ENCODE measurements at regions not wholly inside any gene's neighbourhood (a gene's known extent, or its start where the extent isn't known, plus 50 kb on each side); places are given as distances from the start of the nearest gene placed in this dataset.

DNA sequence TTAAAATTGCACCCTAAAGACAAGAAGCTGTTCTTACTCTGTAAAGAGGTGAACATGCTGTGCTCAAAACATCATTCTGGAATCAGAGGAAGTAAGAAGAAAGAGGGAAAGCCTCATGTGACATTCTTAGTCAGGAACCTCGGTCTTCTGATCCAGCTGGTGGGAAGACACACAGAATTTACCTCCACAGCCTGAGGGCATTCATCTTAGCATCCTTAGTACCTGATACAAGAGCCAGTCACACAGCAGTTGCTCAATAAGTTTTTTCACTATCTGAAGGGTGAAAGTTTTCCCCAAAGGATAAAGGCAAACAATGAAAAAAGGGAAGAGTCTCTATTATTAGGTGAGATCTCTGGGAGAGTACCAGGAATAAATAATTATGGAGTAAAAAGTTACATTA is 116.8 kb downstream of the SEMA6D start:
- Mint-ChIP-seq H3K4me1 (no peaks in the 10 kb centered on the region), H3K36me3 (no peaks in the 10 kb centered on the region), H3K27me3 (ENCODE audit: low read depth) (no peaks in the 10 kb centered on the region), H3K9me3 (peaks cover 23% of the 10 kb centered on the region), H3K27ac (no peak overlapping the region), H3K4me3 (no peak overlapping the region)
- ChIA-PET CTCF (no interaction called here), POLR2A (no interaction called here)
- TF ChIP-seq, protein P1, sequence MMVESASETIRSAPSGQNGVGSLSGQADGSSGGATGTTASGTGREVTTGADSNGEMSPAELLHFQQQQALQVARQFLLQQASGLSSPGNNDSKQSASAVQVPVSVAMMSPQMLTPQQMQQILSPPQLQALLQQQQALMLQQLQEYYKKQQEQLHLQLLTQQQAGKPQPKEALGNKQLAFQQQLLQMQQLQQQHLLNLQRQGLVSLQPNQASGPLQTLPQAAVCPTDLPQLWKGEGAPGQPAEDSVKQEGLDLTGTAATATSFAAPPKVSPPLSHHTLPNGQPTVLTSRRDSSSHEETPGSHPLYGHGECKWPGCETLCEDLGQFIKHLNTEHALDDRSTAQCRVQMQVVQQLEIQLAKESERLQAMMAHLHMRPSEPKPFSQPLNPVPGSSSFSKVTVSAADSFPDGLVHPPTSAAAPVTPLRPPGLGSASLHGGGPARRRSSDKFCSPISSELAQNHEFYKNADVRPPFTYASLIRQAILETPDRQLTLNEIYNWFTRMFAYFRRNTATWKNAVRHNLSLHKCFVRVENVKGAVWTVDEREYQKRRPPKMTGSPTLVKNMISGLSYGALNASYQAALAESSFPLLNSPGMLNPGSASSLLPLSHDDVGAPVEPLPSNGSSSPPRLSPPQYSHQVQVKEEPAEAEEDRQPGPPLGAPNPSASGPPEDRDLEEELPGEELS (CRISPR knock-in tag; IDR thresholded peaks at IDR 0.05), result no peak
- TF ChIP-seq FOXK1 (CRISPR knock-in tag; IDR thresholded peaks at IDR 0.05) (no peak), ZNF263 (CRISPR knock-in tag; IDR thresholded peaks at IDR 0.05; ENCODE audit: low read depth) (no peak), TP53 (CRISPR knock-in tag; IDR thresholded peaks at IDR 0.05) (no peak), SOX15 (CRISPR knock-in tag; IDR thresholded peaks at IDR 0.05) (no peak)
- ATAC-seq, result no peak
- DNase-seq (ENCODE audit: low spot score), result no peak

DNA sequence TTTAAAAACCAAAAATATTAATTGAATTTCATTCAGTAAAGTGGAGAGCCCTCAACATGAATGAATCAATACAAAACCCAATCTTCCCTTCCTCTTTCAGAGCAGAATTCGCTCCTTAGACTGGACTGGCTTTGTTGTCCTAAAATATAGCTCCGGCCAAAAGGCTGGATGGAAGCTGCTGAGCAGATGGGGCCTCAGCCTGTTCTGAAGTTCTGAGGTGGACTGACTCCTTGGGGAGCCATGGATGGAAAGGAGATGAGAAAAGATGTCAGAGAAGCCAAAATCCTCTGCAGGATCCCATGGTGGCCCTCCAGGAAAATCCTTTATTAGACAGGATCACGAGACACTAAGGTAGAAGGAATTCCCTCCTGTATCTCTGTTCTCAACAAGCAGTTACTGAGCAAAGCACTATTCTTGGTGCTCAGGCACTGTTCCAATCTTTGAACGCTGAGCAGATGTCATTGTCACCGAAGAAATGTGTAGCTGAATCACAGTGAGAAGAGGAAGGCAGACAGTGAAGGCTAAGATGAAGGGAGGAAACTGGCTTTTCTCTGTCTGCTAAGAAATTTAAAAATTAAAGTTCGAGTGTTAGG is 122.0 kb downstream of the SEMA6D start:
- no peaks in the 10 kb centered on the region for H3K36me3 Mint-ChIP-seq
- H3K9me3 Mint-ChIP-seq, result peaks cover 10% of the 10 kb centered on the region
- ChIA-PET POLR2A (no interaction called here), CTCF (no interaction called here)
- ATAC-seq (no peak), DNase-seq (ENCODE audit: low spot score) (no peak)
- peaks cover 12% of the 10 kb centered on the region for H3K4me1 Mint-ChIP-seq
- no peaks in the 10 kb centered on the region for H3K27me3 Mint-ChIP-seq (ENCODE audit: low read depth)
- TF ChIP-seq SMAD3 (CRISPR knock-in tag; IDR thresholded peaks at IDR 0.05; ENCODE audit: borderline replicate concordance) (no peak), PRRX2 (CRISPR knock-in tag; IDR thresholded peaks at IDR 0.05) (no peak), MYBL2 (CRISPR knock-in tag; IDR thresholded peaks at IDR 0.05) (no peak), ZBTB21 (CRISPR knock-in tag; IDR thresholded peaks at IDR 0.05; ENCODE audit: borderline replicate concordance) (no peak), ZNF232 (CRISPR knock-in tag; IDR thresholded peaks at IDR 0.05) (no peak), CBFB (CRISPR knock-in tag; IDR thresholded peaks at IDR 0.05; ENCODE audit: low read depth) (no peak), ZNF317 (CRISPR knock-in tag; IDR thresholded peaks at IDR 0.05; ENCODE audit: borderline replicate concordance, low read depth) (no peak), ELF4 (CRISPR knock-in tag; IDR thresholded peaks at IDR 0.05; ENCODE audit: low read depth) (no peak), GTF2I (CRISPR knock-in tag; conservative IDR thresholded peaks at IDR 0.05) (no peak), SP1 (CRISPR knock-in tag; conservative IDR thresholded peaks at IDR 0.05) (no peak)
- TF ChIP-seq, protein P2, sequence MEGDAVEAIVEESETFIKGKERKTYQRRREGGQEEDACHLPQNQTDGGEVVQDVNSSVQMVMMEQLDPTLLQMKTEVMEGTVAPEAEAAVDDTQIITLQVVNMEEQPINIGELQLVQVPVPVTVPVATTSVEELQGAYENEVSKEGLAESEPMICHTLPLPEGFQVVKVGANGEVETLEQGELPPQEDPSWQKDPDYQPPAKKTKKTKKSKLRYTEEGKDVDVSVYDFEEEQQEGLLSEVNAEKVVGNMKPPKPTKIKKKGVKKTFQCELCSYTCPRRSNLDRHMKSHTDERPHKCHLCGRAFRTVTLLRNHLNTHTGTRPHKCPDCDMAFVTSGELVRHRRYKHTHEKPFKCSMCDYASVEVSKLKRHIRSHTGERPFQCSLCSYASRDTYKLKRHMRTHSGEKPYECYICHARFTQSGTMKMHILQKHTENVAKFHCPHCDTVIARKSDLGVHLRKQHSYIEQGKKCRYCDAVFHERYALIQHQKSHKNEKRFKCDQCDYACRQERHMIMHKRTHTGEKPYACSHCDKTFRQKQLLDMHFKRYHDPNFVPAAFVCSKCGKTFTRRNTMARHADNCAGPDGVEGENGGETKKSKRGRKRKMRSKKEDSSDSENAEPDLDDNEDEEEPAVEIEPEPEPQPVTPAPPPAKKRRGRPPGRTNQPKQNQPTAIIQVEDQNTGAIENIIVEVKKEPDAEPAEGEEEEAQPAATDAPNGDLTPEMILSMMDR (IDR thresholded peaks at IDR 0.05), result no peak
- TF ChIP-seq, protein P3, sequence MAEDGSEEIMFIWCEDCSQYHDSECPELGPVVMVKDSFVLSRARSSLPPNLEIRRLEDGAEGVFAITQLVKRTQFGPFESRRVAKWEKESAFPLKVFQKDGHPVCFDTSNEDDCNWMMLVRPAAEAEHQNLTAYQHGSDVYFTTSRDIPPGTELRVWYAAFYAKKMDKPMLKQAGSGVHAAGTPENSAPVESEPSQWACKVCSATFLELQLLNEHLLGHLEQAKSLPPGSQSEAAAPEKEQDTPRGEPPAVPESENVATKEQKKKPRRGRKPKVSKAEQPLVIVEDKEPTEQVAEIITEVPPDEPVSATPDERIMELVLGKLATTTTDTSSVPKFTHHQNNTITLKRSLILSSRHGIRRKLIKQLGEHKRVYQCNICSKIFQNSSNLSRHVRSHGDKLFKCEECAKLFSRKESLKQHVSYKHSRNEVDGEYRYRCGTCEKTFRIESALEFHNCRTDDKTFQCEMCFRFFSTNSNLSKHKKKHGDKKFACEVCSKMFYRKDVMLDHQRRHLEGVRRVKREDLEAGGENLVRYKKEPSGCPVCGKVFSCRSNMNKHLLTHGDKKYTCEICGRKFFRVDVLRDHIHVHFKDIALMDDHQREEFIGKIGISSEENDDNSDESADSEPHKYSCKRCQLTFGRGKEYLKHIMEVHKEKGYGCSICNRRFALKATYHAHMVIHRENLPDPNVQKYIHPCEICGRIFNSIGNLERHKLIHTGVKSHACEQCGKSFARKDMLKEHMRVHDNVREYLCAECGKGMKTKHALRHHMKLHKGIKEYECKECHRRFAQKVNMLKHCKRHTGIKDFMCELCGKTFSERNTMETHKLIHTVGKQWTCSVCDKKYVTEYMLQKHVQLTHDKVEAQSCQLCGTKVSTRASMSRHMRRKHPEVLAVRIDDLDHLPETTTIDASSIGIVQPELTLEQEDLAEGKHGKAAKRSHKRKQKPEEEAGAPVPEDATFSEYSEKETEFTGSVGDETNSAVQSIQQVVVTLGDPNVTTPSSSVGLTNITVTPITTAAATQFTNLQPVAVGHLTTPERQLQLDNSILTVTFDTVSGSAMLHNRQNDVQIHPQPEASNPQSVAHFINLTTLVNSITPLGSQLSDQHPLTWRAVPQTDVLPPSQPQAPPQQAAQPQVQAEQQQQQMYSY (CRISPR knock-in tag; IDR thresholded peaks at IDR 0.05), result no peak
- TF ChIP-seq, protein P4, sequence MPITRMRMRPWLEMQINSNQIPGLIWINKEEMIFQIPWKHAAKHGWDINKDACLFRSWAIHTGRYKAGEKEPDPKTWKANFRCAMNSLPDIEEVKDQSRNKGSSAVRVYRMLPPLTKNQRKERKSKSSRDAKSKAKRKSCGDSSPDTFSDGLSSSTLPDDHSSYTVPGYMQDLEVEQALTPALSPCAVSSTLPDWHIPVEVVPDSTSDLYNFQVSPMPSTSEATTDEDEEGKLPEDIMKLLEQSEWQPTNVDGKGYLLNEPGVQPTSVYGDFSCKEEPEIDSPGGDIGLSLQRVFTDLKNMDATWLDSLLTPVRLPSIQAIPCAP (CRISPR knock-in tag; IDR thresholded peaks at IDR 0.05), result no peak
- TF ChIP-seq, protein P5, sequence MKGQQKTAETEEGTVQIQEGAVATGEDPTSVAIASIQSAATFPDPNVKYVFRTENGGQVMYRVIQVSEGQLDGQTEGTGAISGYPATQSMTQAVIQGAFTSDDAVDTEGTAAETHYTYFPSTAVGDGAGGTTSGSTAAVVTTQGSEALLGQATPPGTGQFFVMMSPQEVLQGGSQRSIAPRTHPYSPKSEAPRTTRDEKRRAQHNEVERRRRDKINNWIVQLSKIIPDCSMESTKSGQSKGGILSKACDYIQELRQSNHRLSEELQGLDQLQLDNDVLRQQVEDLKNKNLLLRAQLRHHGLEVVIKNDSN (CRISPR knock-in tag; IDR thresholded peaks at IDR 0.05), result no peak
- no peak overlapping the region for H3K27ac Mint-ChIP-seq
- no peak overlapping the region for H3K4me3 Mint-ChIP-seq
